SK-N-SH treated with all-trans-retinoic acid at 6 μM for 48 hours (cell line): ENCODE measurements at regions not wholly inside any gene's neighbourhood (a gene's known extent, or its start where the extent isn't known, plus 50 kb on each side); places are given as distances from the start of the nearest gene placed in this dataset.

Source experiments
- ATAC-seq: fragments of 200-7000 bp; cut with Tn5 transposase; 3 replicates; pipeline ENCODE4 v1.9.1; 2020; ENCODE audit warnings: mild to moderate bottlenecking, moderate library complexity
- ARNTL ChIP-seq: fragments of 450-650 bp; formaldehyde crosslinking; IDR thresholded peaks from 2 replicates; pipeline ENCODE4 v1.5.0; 2020; ENCODE audit warnings: low read depth, mild to moderate bottlenecking, moderate library complexity, borderline replicate concordance
- BACH2 ChIP-seq: fragments of 250-450 bp; sonication (Bioruptor Pico); IDR thresholded peaks from 2 replicates; pipeline ENCODE4 v1.9.0; 2021; ENCODE audit warnings: mild to moderate bottlenecking, borderline replicate concordance
- CREB5 ChIP-seq: fragments of 250-450 bp; sonication (Bioruptor Pico); IDR thresholded peaks from 2 replicates; pipeline ENCODE4 v1.5.1; 2020; ENCODE audit warnings: low read depth, mild to moderate bottlenecking, moderate library complexity
- CSDC2 ChIP-seq: fragments of 250-450 bp; sonication (Bioruptor Pico); IDR thresholded peaks from 2 replicates; pipeline ENCODE4 v1.5.0; 2020; ENCODE audit warnings: mild to moderate bottlenecking, moderate library complexity
- CSRNP3 ChIP-seq: fragments of 250-450 bp; sonication (Bioruptor Pico); IDR thresholded peaks from 2 replicates; pipeline ENCODE4 v1.5.1; 2021; ENCODE audit warnings: mild to moderate bottlenecking, moderate library complexity
- ESRRG ChIP-seq: fragments of 250-450 bp; sonication (Bioruptor Pico); IDR thresholded peaks from 2 replicates; pipeline ENCODE4 v1.6.1; 2021; ENCODE audit warnings: mild to moderate bottlenecking
- GLIS3 ChIP-seq: fragments of 250-450 bp; sonication (Bioruptor Pico); IDR thresholded peaks from 2 replicates; pipeline ENCODE4 v1.5.0; 2020; ENCODE audit warnings: mild to moderate bottlenecking, moderate library complexity
- OSR1 ChIP-seq: fragments of 250-450 bp; sonication (Bioruptor Pico); IDR thresholded peaks from 2 replicates; pipeline ENCODE4 v1.8.0; 2022; ENCODE audit warnings: moderate library complexity, mild to moderate bottlenecking, inconsistent platforms
- POU6F1 ChIP-seq: fragments of 250-450 bp; sonication (Bioruptor Pico); IDR thresholded peaks from 2 replicates; pipeline ENCODE4 v1.8.0; 2021; ENCODE audit warnings: low read depth, mild to moderate bottlenecking, moderate library complexity, borderline replicate concordance
- PPARA ChIP-seq: fragments of 250-450 bp; sonication (Bioruptor Pico); IDR thresholded peaks from 2 replicates; pipeline ENCODE4 v1.5.0; 2020; ENCODE audit warnings: mild to moderate bottlenecking, borderline replicate concordance
- RARB ChIP-seq: fragments of 250-450 bp; sonication (Bioruptor Pico); IDR thresholded peaks from 2 replicates; pipeline ENCODE4 v1.8.0; 2021; ENCODE audit warnings: mild to moderate bottlenecking, moderate library complexity
- SNAI2 ChIP-seq: fragments of 250-450 bp; sonication (Bioruptor Pico); IDR thresholded peaks from 2 replicates; pipeline ENCODE4 v1.5.0; 2020; ENCODE audit warnings: mild to moderate bottlenecking, moderate library complexity
- TCF4 ChIP-seq: fragments of 250-450 bp; sonication (Bioruptor Pico); IDR thresholded peaks from 2 replicates; pipeline ENCODE4 v1.8.0; 2021; ENCODE audit warnings: mild to moderate bottlenecking, moderate library complexity, borderline replicate concordance
- TOX ChIP-seq: fragments of 250-450 bp; sonication (Bioruptor Pico); IDR thresholded peaks from 2 replicates; pipeline ENCODE4 v1.8.0; 2021; ENCODE audit warnings: mild to moderate bottlenecking, moderate library complexity, borderline replicate concordance
- ZC3H10 ChIP-seq: fragments of 250-450 bp; sonication (Bioruptor Pico); IDR thresholded peaks from 2 replicates; pipeline ENCODE4 v1.5.1; 2021; ENCODE audit warnings: mild to moderate bottlenecking, moderate library complexity
- ZFP3 ChIP-seq: fragments of 250-450 bp; sonication (Bioruptor Pico); IDR thresholded peaks from 2 replicates; pipeline ENCODE4 v1.5.0; 2020; ENCODE audit warnings: mild to moderate bottlenecking, moderate library complexity
- ZFP30 ChIP-seq: fragments of 450-650 bp; formaldehyde crosslinking; IDR thresholded peaks from 2 replicates; pipeline ENCODE4 v1.5.0; 2022; ENCODE audit warnings: mild to moderate bottlenecking, moderate library complexity
- ZNF565 ChIP-seq: fragments of 450-650 bp; formaldehyde crosslinking; conservative IDR thresholded peaks from 2 replicates; pipeline ENCODE4 v1.5.0; 2020; ENCODE audit warnings: low read depth, mild to moderate bottlenecking, moderate library complexity
- ZNF70 ChIP-seq: fragments of 450-650 bp; formaldehyde crosslinking; IDR thresholded peaks from 2 replicates; pipeline ENCODE4 v1.5.0; 2020; ENCODE audit warnings: mild to moderate bottlenecking, moderate library complexity
- ZNF8 ChIP-seq: fragments of 450-650 bp; formaldehyde crosslinking; IDR thresholded peaks from 2 replicates; pipeline ENCODE4 v1.5.0; 2020; ENCODE audit warnings: mild to moderate bottlenecking, moderate library complexity
- TF ChIP-seq, protein P1 (sequence below): fragments of 250-450 bp; sonication (Bioruptor Pico); IDR thresholded peaks from 2 replicates; pipeline ENCODE4 v1.5.0; 2020; ENCODE audit warnings: mild to moderate bottlenecking, moderate library complexity
- TF ChIP-seq, protein P2 (sequence below): fragments of 250-450 bp; sonication (Bioruptor Pico); IDR thresholded peaks from 2 replicates; pipeline ENCODE4 v1.8.0; 2020; ENCODE audit warnings: mild to moderate bottlenecking, moderate library complexity, borderline replicate concordance

DNA sequence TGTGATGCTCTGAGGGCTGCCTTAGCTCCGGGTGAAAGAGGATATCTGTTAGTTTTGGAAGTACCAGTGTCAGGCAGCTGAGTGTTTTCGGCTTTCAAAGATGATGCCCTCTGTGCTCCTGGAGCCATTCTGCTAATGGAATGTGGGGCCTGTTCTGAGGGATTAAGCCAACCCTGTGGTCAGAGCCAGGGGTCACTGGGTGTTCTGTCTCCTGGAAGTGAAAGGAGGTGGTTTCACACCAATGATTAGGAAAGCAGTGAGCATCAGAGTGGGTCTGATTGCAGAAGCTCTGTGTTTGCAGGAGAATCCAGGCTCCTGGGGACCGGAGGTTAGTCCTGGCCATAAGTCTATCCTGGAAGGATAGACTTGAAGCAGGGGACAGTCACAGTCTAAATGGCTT lies 94.6 kb downstream of the UQCRFS1 start:
- no peak for ATAC-seq
- TF ChIP-seq ESRRG (CRISPR knock-in tag) (no peak), ARNTL (no peak), TOX (no peak), ZNF8 (CRISPR knock-in tag) (no peak), SNAI2 (CRISPR knock-in tag) (no peak), CREB5 (no peak), CSRNP3 (CRISPR knock-in tag) (no peak), RARB (no peak)
- TF ChIP-seq, protein P1, sequence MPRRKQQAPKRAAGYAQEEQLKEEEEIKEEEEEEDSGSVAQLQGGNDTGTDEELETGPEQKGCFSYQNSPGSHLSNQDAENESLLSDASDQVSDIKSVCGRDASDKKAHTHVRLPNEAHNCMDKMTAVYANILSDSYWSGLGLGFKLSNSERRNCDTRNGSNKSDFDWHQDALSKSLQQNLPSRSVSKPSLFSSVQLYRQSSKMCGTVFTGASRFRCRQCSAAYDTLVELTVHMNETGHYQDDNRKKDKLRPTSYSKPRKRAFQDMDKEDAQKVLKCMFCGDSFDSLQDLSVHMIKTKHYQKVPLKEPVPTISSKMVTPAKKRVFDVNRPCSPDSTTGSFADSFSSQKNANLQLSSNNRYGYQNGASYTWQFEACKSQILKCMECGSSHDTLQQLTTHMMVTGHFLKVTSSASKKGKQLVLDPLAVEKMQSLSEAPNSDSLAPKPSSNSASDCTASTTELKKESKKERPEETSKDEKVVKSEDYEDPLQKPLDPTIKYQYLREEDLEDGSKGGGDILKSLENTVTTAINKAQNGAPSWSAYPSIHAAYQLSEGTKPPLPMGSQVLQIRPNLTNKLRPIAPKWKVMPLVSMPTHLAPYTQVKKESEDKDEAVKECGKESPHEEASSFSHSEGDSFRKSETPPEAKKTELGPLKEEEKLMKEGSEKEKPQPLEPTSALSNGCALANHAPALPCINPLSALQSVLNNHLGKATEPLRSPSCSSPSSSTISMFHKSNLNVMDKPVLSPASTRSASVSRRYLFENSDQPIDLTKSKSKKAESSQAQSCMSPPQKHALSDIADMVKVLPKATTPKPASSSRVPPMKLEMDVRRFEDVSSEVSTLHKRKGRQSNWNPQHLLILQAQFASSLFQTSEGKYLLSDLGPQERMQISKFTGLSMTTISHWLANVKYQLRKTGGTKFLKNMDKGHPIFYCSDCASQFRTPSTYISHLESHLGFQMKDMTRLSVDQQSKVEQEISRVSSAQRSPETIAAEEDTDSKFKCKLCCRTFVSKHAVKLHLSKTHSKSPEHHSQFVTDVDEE (CRISPR knock-in tag): no peak

DNA sequence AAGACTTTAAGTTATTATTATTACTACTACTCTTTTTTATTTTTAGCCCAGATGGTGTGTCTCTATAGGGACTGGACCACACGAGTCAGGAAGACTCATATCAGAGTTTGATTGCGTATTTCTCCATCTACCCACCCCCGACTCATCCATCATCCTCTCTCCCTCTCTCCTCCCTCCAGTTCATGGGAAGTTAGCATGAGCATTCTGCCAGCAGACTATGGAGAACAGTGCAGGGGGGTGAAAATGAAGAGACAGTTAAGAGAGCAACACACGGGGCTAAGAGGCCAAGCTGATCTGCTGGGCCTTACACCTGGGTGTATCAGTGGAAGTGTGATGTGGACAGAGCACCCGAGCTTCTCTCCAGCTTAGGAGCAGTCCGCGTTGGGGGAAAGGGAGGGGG lies 95.0 kb downstream of the UQCRFS1 start:
- ATAC-seq: no peak
- TF ChIP-seq OSR1: no peak
- TF ChIP-seq ARNTL: no peak
- TF ChIP-seq TCF4: no peak
- TF ChIP-seq ZNF565: no peak
- no peak for TF ChIP-seq ZC3H10
- no peak for TF ChIP-seq RARB
- TF ChIP-seq ESRRG (CRISPR knock-in tag): no peak
- no peak for TF ChIP-seq ZFP30 (CRISPR knock-in tag)
- TF ChIP-seq, protein P2, sequence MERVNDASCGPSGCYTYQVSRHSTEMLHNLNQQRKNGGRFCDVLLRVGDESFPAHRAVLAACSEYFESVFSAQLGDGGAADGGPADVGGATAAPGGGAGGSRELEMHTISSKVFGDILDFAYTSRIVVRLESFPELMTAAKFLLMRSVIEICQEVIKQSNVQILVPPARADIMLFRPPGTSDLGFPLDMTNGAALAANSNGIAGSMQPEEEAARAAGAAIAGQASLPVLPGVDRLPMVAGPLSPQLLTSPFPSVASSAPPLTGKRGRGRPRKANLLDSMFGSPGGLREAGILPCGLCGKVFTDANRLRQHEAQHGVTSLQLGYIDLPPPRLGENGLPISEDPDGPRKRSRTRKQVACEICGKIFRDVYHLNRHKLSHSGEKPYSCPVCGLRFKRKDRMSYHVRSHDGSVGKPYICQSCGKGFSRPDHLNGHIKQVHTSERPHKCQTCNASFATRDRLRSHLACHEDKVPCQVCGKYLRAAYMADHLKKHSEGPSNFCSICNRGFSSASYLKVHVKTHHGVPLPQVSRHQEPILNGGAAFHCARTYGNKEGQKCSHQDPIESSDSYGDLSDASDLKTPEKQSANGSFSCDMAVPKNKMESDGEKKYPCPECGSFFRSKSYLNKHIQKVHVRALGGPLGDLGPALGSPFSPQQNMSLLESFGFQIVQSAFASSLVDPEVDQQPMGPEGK: no peak
- TF ChIP-seq ZNF8 (CRISPR knock-in tag): no peak
- no peak for TF ChIP-seq TOX
- no peak for TF ChIP-seq GLIS3 (CRISPR knock-in tag)
- no peak for TF ChIP-seq ZFP3 (CRISPR knock-in tag)
- TF ChIP-seq BACH2 (CRISPR knock-in tag): no peak
- TF ChIP-seq CSDC2 (CRISPR knock-in tag): no peak
- no peak for TF ChIP-seq CSRNP3 (CRISPR knock-in tag)
- TF ChIP-seq POU6F1 (CRISPR knock-in tag): no peak
- no peak for TF ChIP-seq ZNF70 (CRISPR knock-in tag)

DNA sequence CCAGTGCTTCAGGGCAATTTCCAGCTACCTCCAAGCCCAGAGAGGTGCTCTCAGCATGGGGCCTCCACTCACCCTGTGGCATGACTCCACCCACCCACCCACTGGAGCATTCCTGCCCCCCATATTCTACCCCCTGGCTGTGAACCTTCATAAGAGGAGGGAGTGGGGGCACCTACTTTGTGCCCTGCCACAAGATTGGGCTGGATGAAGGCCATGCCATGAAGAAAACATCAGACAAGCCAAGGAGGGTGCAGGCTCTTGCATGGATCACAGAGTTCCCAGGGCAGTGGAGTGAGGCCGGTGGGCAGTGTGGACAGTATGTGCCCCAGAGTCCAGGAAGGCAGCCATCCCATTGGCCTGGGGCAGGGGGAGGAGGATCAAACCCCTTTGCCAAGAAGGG lies 97.8 kb downstream of the UQCRFS1 start:
- TF ChIP-seq PPARA (no peak), ZNF565 (no peak), GLIS3 (CRISPR knock-in tag) (no peak), ESRRG (CRISPR knock-in tag) (no peak), SNAI2 (CRISPR knock-in tag) (no peak), TCF4 (no peak), POU6F1 (CRISPR knock-in tag) (no peak), OSR1 (no peak), ZFP30 (CRISPR knock-in tag) (no peak), CREB5 (no peak), ARNTL (no peak), ZC3H10 (no peak)
- TF ChIP-seq, protein P2: no peak
- no peak for ATAC-seq
